Transverse colon (tissue), 4 donors: ENCODE measurements at regions not wholly inside any gene's neighbourhood (a gene's known extent, or its start where the extent isn't known, plus 50 kb on each side); places are given as distances from the start of the nearest gene placed in this dataset.
"Not testable (repeated sequence)": the region's sequence is repeated elsewhere in the genome, so short reads cannot be mapped to it uniquely, and the experiment has no call there.

Experiments
- DNase-seq: peaks from one replicate; pipeline ENCODE4 v3.0.0-alpha.2; 2019
- H3K27ac ChIP-seq, 4 donors: fragments of 200-600 bp; sonication (generic); 2 replicates each; pipeline ENCODE4 v1.5.1; 2016 to 2018; ENCODE audit warnings: inconsistent platforms in 4 of 4
- H3K27me3 ChIP-seq: fragments of 200-600 bp; sonication (generic); 2 replicates; pipeline ENCODE4 v1.5.1; 2017; ENCODE audit warnings: inconsistent platforms
- H3K36me3 ChIP-seq, 4 donors: fragments of 200-600 bp; sonication (generic); 2 replicates each; pipeline ENCODE4 v1.5.1; 2017 to 2019; ENCODE audit warnings: inconsistent platforms in 4 of 4
- H3K4me1 ChIP-seq, 4 donors: fragments of 200-600 bp; sonication (generic); 2 replicates each; pipeline ENCODE4 v1.5.1; 2017 to 2020; ENCODE audit warnings: inconsistent platforms in 4 of 4
- H3K4me3 ChIP-seq, 4 donors: fragments of 200-600 bp; sonication (generic); 1 replicate in 1 of 4; 2 replicates in 3 of 4; pipeline versions ENCODE4 v1.5.1 to v1.6.1; 2017 to 2019; ENCODE audit warnings: inconsistent platforms in 4 of 4
- H3K9me3 ChIP-seq, 2 donors: fragments of 200-600 bp; sonication (generic); 2 replicates each; pipeline ENCODE4 v1.5.1; 2017 to 2019; ENCODE audit warnings: inconsistent platforms in 2 of 2
- EP300 ChIP-seq: sonication (generic); formaldehyde crosslinking; IDR thresholded peaks from one replicate; pipeline ENCODE4 v1.6.1; 2017; ENCODE audit warnings: antibody characterized with exemption, low read depth
- POLR2A ChIP-seq: fragments of 450-650 bp; IDR thresholded peaks from one replicate; pipeline ENCODE4 v1.6.1; 2016; ENCODE audit warnings: antibody characterized with exemption, mild to moderate bottlenecking, moderate library complexity
- POLR2AphosphoS5 ChIP-seq, 3 donors: sonication (generic); formaldehyde crosslinking; IDR thresholded peaks; one replicate each; pipeline ENCODE4 v1.6.1; 2016; ENCODE audit warnings: antibody characterized with exemption in 3 of 3
- WGBS, 2 donors: methylation state at CpG; one replicate each; pipeline ENCODE4 v1.1.5; 2018; ENCODE audit warnings: low coverage in 1 of 2; 5-methylcytosine and 5-hydroxymethylcytosine counted together
- in situ Hi-C, 4 donors: fragments of 200-750 bp; cut with MboI; loops; one replicate each; pipeline versions ENCODE4 v1.15.0 to v1.15.1; 2017; ENCODE audit warnings: low sequenced_read_pairs in 3 of 4, low pct_ligation_motif_present in 1 of 4, low pct_unique_long_range_greater_than_20kb in 1 of 4
- intact Hi-C: fragments of 100-400 bp; cut with DNase I; formaldehyde crosslinking; loops from one replicate; pipeline ENCODE4 v1.15.1; 2023; ENCODE audit warnings: low total_unique reads
- TF ChIP-seq, protein P1 (sequence below), 5 experiments: fragments of 200-600 bp in 3 of 5; fragments of 450-650 bp in 2 of 5; sonication (generic) in 3 of 5; IDR thresholded peaks; 1 replicate in 2 of 5; 2 replicates in 3 of 5; pipeline ENCODE4 v1.5.1; 2016 to 2017; ENCODE audit warnings: antibody characterized with exemption in 5 of 5, inconsistent platforms in 3 of 5, mild to moderate bottlenecking in 2 of 5, moderate library complexity in 1 of 5

DNA sequence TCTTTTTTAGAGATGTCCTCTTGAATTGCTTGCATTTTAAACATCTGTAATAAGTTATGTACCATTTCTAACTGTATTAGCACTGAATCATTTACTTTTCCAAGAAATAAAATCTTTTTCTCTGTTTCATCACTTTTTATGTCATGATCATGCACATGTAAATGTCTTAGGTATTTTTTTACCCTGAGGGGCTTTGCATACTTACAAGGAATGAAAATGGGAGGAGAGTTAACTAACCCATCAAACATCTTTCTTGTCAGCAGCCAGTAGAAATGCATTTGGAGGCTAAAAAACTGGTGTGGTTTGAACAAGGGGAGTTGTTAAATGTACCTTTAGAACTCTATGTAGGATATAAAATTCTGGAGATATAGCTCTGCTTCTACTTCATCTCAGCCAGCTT lies 1080.3 kb downstream of the GALC start:
- no peaks in the 10 kb centered on the region for H3K9me3 ChIP-seq
- TF ChIP-seq, protein P1, sequence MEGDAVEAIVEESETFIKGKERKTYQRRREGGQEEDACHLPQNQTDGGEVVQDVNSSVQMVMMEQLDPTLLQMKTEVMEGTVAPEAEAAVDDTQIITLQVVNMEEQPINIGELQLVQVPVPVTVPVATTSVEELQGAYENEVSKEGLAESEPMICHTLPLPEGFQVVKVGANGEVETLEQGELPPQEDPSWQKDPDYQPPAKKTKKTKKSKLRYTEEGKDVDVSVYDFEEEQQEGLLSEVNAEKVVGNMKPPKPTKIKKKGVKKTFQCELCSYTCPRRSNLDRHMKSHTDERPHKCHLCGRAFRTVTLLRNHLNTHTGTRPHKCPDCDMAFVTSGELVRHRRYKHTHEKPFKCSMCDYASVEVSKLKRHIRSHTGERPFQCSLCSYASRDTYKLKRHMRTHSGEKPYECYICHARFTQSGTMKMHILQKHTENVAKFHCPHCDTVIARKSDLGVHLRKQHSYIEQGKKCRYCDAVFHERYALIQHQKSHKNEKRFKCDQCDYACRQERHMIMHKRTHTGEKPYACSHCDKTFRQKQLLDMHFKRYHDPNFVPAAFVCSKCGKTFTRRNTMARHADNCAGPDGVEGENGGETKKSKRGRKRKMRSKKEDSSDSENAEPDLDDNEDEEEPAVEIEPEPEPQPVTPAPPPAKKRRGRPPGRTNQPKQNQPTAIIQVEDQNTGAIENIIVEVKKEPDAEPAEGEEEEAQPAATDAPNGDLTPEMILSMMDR (IDR thresholded peaks at IDR 0.05) = no peak
- no peak for TF ChIP-seq POLR2A
- TF ChIP-seq POLR2AphosphoS5 (IDR thresholded peaks at IDR 0.05) = no peak
- no peak for TF ChIP-seq EP300
- intact Hi-C loops = no loop called here
- in situ Hi-C loops = no loop called here
- H3K27me3 ChIP-seq = no peaks in the 10 kb centered on the region
- H3K4me3 ChIP-seq = no peak overlapping the region
- H3K27ac ChIP-seq = no peak overlapping the region
- no peaks in the 10 kb centered on the region for H3K36me3 ChIP-seq
- H3K4me1 ChIP-seq = no peaks in the 10 kb centered on the region
- no peak for DNase-seq

DNA sequence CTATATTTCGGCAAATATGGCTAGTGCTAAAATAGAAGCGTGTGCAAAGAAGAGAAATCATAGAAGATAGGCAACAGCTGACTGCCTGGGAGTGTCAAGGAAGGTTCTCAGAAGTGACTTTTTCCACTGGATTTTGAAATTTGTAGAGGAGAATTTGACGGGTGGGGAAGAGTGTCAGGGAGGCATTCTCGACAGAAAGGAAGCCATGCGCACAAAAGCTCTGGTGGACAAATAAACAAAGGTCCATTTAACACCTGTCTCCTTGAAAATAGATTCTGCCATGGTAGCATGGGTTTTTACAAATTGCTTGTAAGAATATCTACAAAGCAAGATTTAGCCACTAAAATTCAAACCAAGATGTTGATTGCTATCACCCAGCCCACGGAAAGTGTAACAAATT lies 1081.5 kb downstream of the GALC start:
- H3K27ac ChIP-seq = no peak overlapping the region
- no peaks in the 10 kb centered on the region for H3K27me3 ChIP-seq
- intact Hi-C loops (no loop called here), in situ Hi-C loops (no loop called here)
- H3K4me1 ChIP-seq = no peaks in the 10 kb centered on the region
- H3K36me3 ChIP-seq = no peaks in the 10 kb centered on the region
- DNase-seq = no peak
- no peak overlapping the region for H3K4me3 ChIP-seq
- no peaks in the 10 kb centered on the region for H3K9me3 ChIP-seq
- no peak for TF ChIP-seq POLR2AphosphoS5 (IDR thresholded peaks at IDR 0.05)
- no peak for TF ChIP-seq POLR2A
- TF ChIP-seq, protein P1 (IDR thresholded peaks at IDR 0.05) = no peak
- no peak for TF ChIP-seq EP300
- 83 to 86% methylated on average over 5 to 6 of the region's 6 CpGs for WGBS, 2 donors

DNA sequence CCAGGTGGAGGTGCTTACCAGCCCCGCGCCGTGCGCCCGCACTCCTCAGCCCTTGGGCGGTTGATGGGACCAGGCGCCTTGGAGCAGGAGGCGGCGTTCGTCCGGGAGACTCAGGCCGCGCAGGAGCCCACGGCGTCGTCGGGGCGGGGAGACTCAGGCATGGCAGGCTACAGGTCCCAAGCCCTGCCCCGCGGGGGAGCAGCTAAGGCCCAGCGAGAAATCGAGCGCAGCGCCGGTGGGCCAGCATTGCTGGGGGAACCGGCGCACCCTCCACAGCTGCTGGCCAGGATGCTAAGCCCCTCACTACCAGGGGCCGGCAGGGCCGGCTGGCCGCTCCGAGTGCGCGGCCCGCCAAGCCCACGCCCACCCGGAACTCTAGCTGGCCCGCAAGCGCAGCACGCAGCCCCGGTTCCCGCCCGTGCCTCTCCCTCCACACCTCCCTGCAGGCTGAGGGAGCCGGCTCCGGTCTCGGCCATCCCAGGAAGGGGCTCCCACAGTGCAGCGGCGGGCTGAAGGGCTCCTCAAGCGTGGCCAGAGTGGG lies 1087.5 kb downstream of the GALC start:
- H3K27ac ChIP-seq, DNase-seq, H3K4me1 ChIP-seq, H3K36me3 ChIP-seq, in situ Hi-C loops, H3K27me3 ChIP-seq, intact Hi-C loops, H3K4me3 ChIP-seq, H3K9me3 ChIP-seq: not testable (repeated sequence)
- WGBS, 2 donors = 96 to 100% methylated on average over 3 to 48 of the region's 48 CpGs

DNA sequence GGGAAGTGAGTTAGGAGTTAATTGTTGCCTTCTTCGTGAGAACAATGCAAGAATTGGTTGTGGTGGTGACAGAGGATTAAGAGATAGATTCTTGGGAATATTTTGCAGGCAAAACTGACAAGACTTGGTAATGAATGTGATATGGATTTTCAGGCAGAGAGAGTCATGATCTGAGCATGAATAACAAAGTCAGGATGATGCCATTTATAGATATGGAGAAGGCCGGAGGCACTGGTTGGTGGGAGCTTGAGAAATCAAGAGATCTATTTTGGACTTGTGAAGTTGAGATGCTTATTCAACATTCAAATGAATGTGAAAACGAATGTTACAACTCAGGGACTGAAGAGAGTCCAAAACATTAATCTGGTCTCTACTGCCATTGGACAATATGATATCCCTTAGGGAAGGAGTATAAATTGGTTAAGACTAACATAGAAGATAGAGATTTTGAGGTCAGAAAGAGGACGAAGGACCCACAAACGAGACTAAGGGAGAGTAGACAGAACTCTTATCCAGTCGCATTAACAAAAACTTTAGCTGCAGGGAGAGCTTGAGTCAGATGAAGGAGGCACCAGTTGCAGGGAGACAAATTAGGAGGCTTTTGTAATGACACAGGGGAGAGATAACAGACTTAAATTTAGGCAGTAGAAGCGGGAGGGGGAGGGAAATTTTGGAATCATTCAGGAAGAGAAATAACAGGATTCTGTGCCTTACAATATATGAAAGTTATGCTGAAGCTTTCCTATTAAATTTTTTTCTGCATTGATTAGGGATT lies 1090.6 kb downstream of the GALC start:
- no peak for TF ChIP-seq POLR2AphosphoS5 (IDR thresholded peaks at IDR 0.05)
- H3K27ac ChIP-seq = no peak overlapping the region
- in situ Hi-C loops (no loop called here), intact Hi-C loops (no loop called here)
- H3K4me1 ChIP-seq = no peaks in the 10 kb centered on the region
- H3K4me3 ChIP-seq = no peak overlapping the region
- no peaks in the 10 kb centered on the region for H3K9me3 ChIP-seq
- WGBS, 2 donors = 74% methylated on average over 7 of the region's 7 CpGs
- H3K36me3 ChIP-seq = no peaks in the 10 kb centered on the region
- DNase-seq = no peak
- H3K27me3 ChIP-seq = no peaks in the 10 kb centered on the region

DNA sequence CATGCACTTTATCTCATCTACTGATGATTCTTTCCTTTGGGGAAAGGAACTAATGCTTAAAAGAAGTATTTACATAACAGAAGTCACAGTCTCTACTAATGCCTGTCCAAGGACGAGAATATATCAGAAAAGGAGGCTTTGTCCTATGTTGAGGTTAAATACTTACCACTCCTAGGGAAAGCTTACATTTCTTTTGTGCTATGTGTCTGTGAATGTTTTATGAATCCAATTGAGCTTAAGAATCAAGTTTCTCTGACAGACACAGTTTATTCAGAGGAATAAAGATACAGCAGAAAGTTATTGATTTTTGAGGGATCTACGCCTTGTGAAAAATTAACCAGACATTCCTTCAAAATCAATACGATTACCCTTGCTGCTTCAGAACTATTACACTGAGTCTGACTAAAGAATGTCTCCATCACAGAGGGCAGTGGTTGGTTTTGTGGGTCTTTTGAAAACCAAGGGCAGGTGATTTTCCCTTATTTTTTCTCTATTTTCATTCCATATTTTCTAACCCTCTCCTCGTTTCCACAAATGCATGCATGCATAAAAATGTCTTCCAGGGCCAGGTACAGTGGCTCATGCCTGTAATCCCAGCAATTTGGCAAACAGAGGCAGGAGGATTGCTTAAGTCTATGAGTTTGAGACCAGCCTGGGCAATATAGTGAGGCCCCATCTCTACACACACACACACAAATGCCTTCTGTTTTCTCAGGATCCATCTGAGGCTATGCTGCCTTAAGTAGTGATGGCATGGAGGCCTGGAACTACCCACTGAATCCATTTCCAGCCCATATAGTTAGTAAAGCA lies 1095.1 kb downstream of the GALC start:
- TF ChIP-seq EP300 (no peak), POLR2A (no peak), POLR2AphosphoS5 (IDR thresholded peaks at IDR 0.05) (no peak)
- TF ChIP-seq, protein P1 (IDR thresholded peaks at IDR 0.05) = no peak
- intact Hi-C loops = no loop called here
- no peaks in the 10 kb centered on the region for H3K27me3 ChIP-seq
- no peak overlapping the region for H3K4me3 ChIP-seq
- no peak for DNase-seq
- in situ Hi-C loops = no loop called here
- H3K27ac ChIP-seq = no peak overlapping the region
- WGBS, 2 donors = 57 to 58% methylated on average over 4 of the region's 4 CpGs
- no peaks in the 10 kb centered on the region for H3K4me1 ChIP-seq
- H3K36me3 ChIP-seq = no peaks in the 10 kb centered on the region
- no peaks in the 10 kb centered on the region for H3K9me3 ChIP-seq
